K562 (cell line): ENCODE measurements at regions not wholly inside any gene's neighbourhood (a gene's known extent, or its start where the extent isn't known, plus 50 kb on each side); places are given as distances from the start of the nearest gene placed in this dataset.

Experiments used
- ATAC-seq: fragments of 200-7000 bp; cut with Tn5 transposase; 3 replicates; pipeline ENCODE4 v1.9.1; 2020; ENCODE audit warnings: moderate library complexity
- BruUV-seq: library from RNA; stranded (reverse); fragments of 400-500 nt; replicated peaks from 2 replicates; lab custom pipeline; 2021; lab: Mats Ljungman, UMichigan
- CTCF ChIA-PET: fragments of 300-600 bp; formaldehyde crosslinking; extraction: SDS; loops from one replicate; lab custom pipeline; 2021; ENCODE audit warnings: low intra/inter-chr PET ratio; lab: Yijun Ruan, JAX
- POLR2A ChIA-PET: fragments of 300-600, 350-650 bp; sonication (Branson Sonifier 250); formaldehyde crosslinking; extraction: SDS; loops from one replicate; lab custom pipeline; 2021; ENCODE audit warnings: antibody characterized with exemption, inconsistent platforms; lab: Yijun Ruan, JAX
- DNase-seq, 4 experiments: peaks; one replicate each; pipeline versions ENCODE4 v3.0.0 to v3.0.0-alpha.2; 2011 to 2018; ENCODE audit warnings: low spot score in 3 of 4, mixed read lengths in 3 of 4; ENCODE audit errors: extremely low read depth in 1 of 4
- FAIRE-seq: peaks from 2 replicates; lab custom pipeline; 2011; peaks lifted over from hg19 to GRCh38; lab: Jason Lieb, UNC
- H2AFZ ChIP-seq: 2 replicates; pipeline ENCODE4 v1.6.0; 2011; ENCODE audit warnings: low read depth, low read length, control low read depth, inconsistent platforms
- H3K27ac ChIP-seq: fragments of 200-600 bp; 3 replicates; pipeline ENCODE4 v1.8.0; 2011; ENCODE audit warnings: low read depth, mild to moderate bottlenecking, control low read depth, inconsistent platforms, low read length, moderate library complexity, mixed read lengths; ENCODE audit errors: extremely low read depth
- H3K27me3 ChIP-seq, 2 experiments: fragments of 300-600 bp in 1 of 2; 2 replicates in 1 of 2; 3 replicates in 1 of 2; pipeline versions ENCODE4 v1.6.0 to v1.8.0; 2011; ENCODE audit warnings: inconsistent platforms in 2 of 2, low read length in 2 of 2, mild to moderate bottlenecking in 1 of 2, mixed read lengths in 1 of 2, moderate library complexity in 1 of 2; ENCODE audit not compliant: control insufficient read depth in 2 of 2, insufficient read depth in 2 of 2
- H3K36me3 ChIP-seq: fragments of 300-600 bp; 3 replicates; pipeline ENCODE4 v1.8.0; 2011; ENCODE audit warnings: mild to moderate bottlenecking, low read length, inconsistent platforms; ENCODE audit not compliant: control insufficient read depth, insufficient read depth
- H3K4me1 ChIP-seq, 2 experiments: fragments of 200-600 bp in 1 of 2; replicated peaks in 1 of 2; 2 replicates in 1 of 2; 3 replicates in 1 of 2; pipeline versions ENCODE4 v1.5.1 to v1.8.0; 2011; ENCODE audit warnings: inconsistent platforms in 2 of 2, low read length in 2 of 2, mild to moderate bottlenecking in 1 of 2, mixed read lengths in 1 of 2, moderate library complexity in 1 of 2; ENCODE audit not compliant: control insufficient read depth in 2 of 2, insufficient read depth in 2 of 2
- H3K4me2 ChIP-seq: 2 replicates; pipeline ENCODE4 v1.6.1; 2011; ENCODE audit warnings: low read length, control low read depth, inconsistent platforms, mixed read lengths; ENCODE audit not compliant: insufficient read depth
- H3K4me3 ChIP-seq: fragments of 200-600 bp; sonication (generic), shearing (Covaris generic); 2 replicates; pipeline ENCODE4 v1.5.1; 2016; ENCODE audit warnings: control low read depth, inconsistent platforms
- H3K79me2 ChIP-seq: fragments of 200-600 bp; 3 replicates; pipeline ENCODE4 v1.8.0; 2011; ENCODE audit warnings: low read length, inconsistent platforms; ENCODE audit not compliant: control insufficient read depth, insufficient read depth
- H3K9ac ChIP-seq, 2 experiments: 2 replicates each; pipeline versions ENCODE4 v1.6.0 to v1.6.1; 2011; ENCODE audit warnings: low read depth in 2 of 2, low read length in 2 of 2, control low read depth in 1 of 2, inconsistent platforms in 1 of 2, mild to moderate bottlenecking in 1 of 2, mixed read lengths in 1 of 2; ENCODE audit not compliant: insufficient read depth in 1 of 2
- H3K9me1 ChIP-seq: one replicate; pipeline ENCODE4 v1.6.0; 2011; ENCODE audit warnings: inconsistent platforms, mild to moderate bottlenecking, low read length, moderate library complexity; ENCODE audit not compliant: control insufficient read depth, insufficient read depth
- H3K9me3 ChIP-seq: replicated peaks from 2 replicates; pipeline ENCODE4 v1.5.1; 2011; ENCODE audit warnings: low read depth, low read length, inconsistent platforms; ENCODE audit not compliant: control insufficient read depth, insufficient read depth
- H4K20me1 ChIP-seq: replicated peaks from 2 replicates; pipeline ENCODE4 v1.6.1; 2011; ENCODE audit warnings: low read length, inconsistent platforms, mixed read lengths; ENCODE audit not compliant: control insufficient read depth, insufficient read depth
- CBFA2T3 ChIP-seq: fragments of 450-650 bp; IDR thresholded peaks from 2 replicates; pipeline ENCODE4 v1.6.1; 2017
- E2F8 ChIP-seq: fragments of 450-650 bp; IDR thresholded peaks from 2 replicates; pipeline ENCODE4 v1.7.1; 2018; ENCODE audit warnings: mild to moderate bottlenecking, low read depth; ENCODE audit not compliant: partially characterized antibody
- FUS ChIP-seq: fragments of 200-400 bp; formaldehyde crosslinking; optimal IDR thresholded peaks from 2 replicates; pipeline ENCODE3; 2017; ENCODE audit warnings: low read depth, low read length
- HMGN3 ChIP-seq: IDR thresholded peaks from 2 replicates; pipeline ENCODE4 v1.6.1; 2011; ENCODE audit warnings: borderline replicate concordance, low read depth, mild to moderate bottlenecking, mixed read lengths, low read length; ENCODE audit not compliant: insufficient read length; ENCODE audit errors: extremely low read depth
- KDM2B ChIP-seq: fragments of 250-450 bp; sonication (Bioruptor Pico); IDR thresholded peaks from 2 replicates; pipeline ENCODE4 v1.8.0; 2021; ENCODE audit warnings: mild to moderate bottlenecking, moderate library complexity
- MTA1 ChIP-seq: fragments of 450-650 bp; IDR thresholded peaks from 2 replicates; pipeline ENCODE4 v1.6.1; 2017; ENCODE audit warnings: borderline replicate concordance
- SAP30 ChIP-seq: fragments of 200-600 bp; sonication (generic); IDR thresholded peaks from 2 replicates; pipeline ENCODE4 v1.6.1; 2012; ENCODE audit warnings: borderline replicate concordance, low read depth, mild to moderate bottlenecking, moderate library complexity, low read length, control low read depth, inconsistent platforms; ENCODE audit not compliant: insufficient read depth, poor library complexity, severe bottlenecking
- SIX5 ChIP-seq, 2 experiments: IDR thresholded peaks; 2 replicates each; pipeline ENCODE4 v1.6.1; 2011; ENCODE audit warnings: low read length in 2 of 2, borderline replicate concordance in 1 of 2, low read depth in 1 of 2, mild to moderate bottlenecking in 1 of 2, moderate library complexity in 1 of 2; ENCODE audit not compliant: insufficient read depth in 1 of 2
- XRCC3 ChIP-seq: fragments of 450-650 bp; IDR thresholded peaks from 2 replicates; pipeline ENCODE4 v1.6.1; 2017; ENCODE audit warnings: mild to moderate bottlenecking, moderate library complexity
- ZNF24 ChIP-seq: fragments of 450-650 bp; IDR thresholded peaks from 2 replicates; pipeline ENCODE4 v1.6.1; 2016
- WGBS: fragments of 100-300 bp; shearing (Covaris generic); methylation state at CpG from one replicate; pipeline ENCODE4 v1.1.6; 2016; ENCODE audit warnings: low coverage, mixed read lengths; ENCODE audit not compliant: insufficient coverage; ENCODE audit errors: missing lambda C conversion rate; 5-methylcytosine and 5-hydroxymethylcytosine counted together
- in situ Hi-C: fragments of 300-500 bp; cut with MboI; formaldehyde crosslinking; loops from 4 replicates; pipeline ENCODE4 v1.15.0; 2018; ENCODE audit warnings: inconsistent platforms, mixed read lengths
- intact Hi-C: fragments of 100-400 bp; cut with micrococcal nuclease; formaldehyde crosslinking; loops from 2 replicates; pipeline ENCODE4 v1.14.2; 2022
- TF ChIP-seq, protein P1 (sequence below): fragments of 450-650 bp; formaldehyde crosslinking; IDR thresholded peaks from 2 replicates; pipeline ENCODE4 v1.4.0; 2020; ENCODE audit warnings: mild to moderate bottlenecking, moderate library complexity
- TF ChIP-seq, protein P2 (sequence below): sonication (generic); formaldehyde crosslinking; IDR thresholded peaks from 2 replicates; pipeline ENCODE4 v1.8.1; 2023; ENCODE audit warnings: mild to moderate bottlenecking, missing genetic modification reagents, moderate library complexity
- TF ChIP-seq, protein P3 (sequence below): sonication (generic); formaldehyde crosslinking; IDR thresholded peaks from 2 replicates; pipeline ENCODE4 v1.8.1; 2022; ENCODE audit warnings: missing genetic modification reagents
- TF ChIP-seq, protein P4 (sequence below): fragments of 450-650 bp; IDR thresholded peaks from 2 replicates; pipeline ENCODE4 v1.6.1; 2016; ENCODE audit warnings: borderline replicate concordance

GRCh38 chr2:54024576-54024975 lies 53.8 kb upstream of the PSME4 start:
- BruUV-seq, result no TSS peak
- CTCF ChIA-PET, result no interaction called here
- FAIRE-seq, result no peak
- intact Hi-C loops, result no loop called here
- no peaks in the 10 kb centered on the region for H4K20me1 ChIP-seq
- H3K4me3 ChIP-seq, result no peak overlapping the region
- no peak overlapping the region for H2AFZ ChIP-seq
- DNase-seq, result no peak
- no peaks in the 10 kb centered on the region for H3K9me1 ChIP-seq
- ATAC-seq, result no peak
- H3K79me2 ChIP-seq, result no peaks in the 10 kb centered on the region
- H3K9me3 ChIP-seq, result peaks cover 7% of the 10 kb centered on the region
- no peaks in the 10 kb centered on the region for H3K27me3 ChIP-seq
- H3K9ac ChIP-seq, result no peak overlapping the region
- H3K36me3 ChIP-seq, result no peaks in the 10 kb centered on the region
- POLR2A ChIA-PET, result interaction anchor here (0.9 kb wide), 1 partner anchor 37 kb away, joined by 3 read pairs; no protein-coding TSS in a partner anchor
- whole genome bisulfite sequencing, result 12% methylated on average over 2 of the region's 2 CpGs
- H3K4me2 ChIP-seq, result no peak overlapping the region
- H3K4me1 ChIP-seq, result no peaks in the 10 kb centered on the region
- in situ Hi-C loops, result no loop called here
- H3K27ac ChIP-seq, result no peak overlapping the region
- no peak for TF ChIP-seq ZNF24
- TF ChIP-seq XRCC3, result no peak
- TF ChIP-seq, protein P1, sequence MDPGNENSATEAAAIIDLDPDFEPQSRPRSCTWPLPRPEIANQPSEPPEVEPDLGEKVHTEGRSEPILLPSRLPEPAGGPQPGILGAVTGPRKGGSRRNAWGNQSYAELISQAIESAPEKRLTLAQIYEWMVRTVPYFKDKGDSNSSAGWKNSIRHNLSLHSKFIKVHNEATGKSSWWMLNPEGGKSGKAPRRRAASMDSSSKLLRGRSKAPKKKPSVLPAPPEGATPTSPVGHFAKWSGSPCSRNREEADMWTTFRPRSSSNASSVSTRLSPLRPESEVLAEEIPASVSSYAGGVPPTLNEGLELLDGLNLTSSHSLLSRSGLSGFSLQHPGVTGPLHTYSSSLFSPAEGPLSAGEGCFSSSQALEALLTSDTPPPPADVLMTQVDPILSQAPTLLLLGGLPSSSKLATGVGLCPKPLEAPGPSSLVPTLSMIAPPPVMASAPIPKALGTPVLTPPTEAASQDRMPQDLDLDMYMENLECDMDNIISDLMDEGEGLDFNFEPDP (CRISPR knock-in tag), result no peak
- TF ChIP-seq KDM2B (CRISPR knock-in tag), result no peak
- TF ChIP-seq SIX5 (IDR thresholded peaks at IDR 0.05; ENCODE audit: borderline replicate concordance in 1 of 2, insufficient read depth in 1 of 2, low read depth in 1 of 2, low read length in 2 of 2), result no peak
- no peak for TF ChIP-seq E2F8
- TF ChIP-seq, protein P2, sequence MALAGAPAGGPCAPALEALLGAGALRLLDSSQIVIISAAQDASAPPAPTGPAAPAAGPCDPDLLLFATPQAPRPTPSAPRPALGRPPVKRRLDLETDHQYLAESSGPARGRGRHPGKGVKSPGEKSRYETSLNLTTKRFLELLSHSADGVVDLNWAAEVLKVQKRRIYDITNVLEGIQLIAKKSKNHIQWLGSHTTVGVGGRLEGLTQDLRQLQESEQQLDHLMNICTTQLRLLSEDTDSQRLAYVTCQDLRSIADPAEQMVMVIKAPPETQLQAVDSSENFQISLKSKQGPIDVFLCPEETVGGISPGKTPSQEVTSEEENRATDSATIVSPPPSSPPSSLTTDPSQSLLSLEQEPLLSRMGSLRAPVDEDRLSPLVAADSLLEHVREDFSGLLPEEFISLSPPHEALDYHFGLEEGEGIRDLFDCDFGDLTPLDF, result no peak
- no peak for TF ChIP-seq CBFA2T3
- TF ChIP-seq, protein P3, sequence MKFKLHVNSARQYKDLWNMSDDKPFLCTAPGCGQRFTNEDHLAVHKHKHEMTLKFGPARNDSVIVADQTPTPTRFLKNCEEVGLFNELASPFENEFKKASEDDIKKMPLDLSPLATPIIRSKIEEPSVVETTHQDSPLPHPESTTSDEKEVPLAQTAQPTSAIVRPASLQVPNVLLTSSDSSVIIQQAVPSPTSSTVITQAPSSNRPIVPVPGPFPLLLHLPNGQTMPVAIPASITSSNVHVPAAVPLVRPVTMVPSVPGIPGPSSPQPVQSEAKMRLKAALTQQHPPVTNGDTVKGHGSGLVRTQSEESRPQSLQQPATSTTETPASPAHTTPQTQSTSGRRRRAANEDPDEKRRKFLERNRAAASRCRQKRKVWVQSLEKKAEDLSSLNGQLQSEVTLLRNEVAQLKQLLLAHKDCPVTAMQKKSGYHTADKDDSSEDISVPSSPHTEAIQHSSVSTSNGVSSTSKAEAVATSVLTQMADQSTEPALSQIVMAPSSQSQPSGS (CRISPR knock-in tag), result no peak
- no peak for TF ChIP-seq FUS
- TF ChIP-seq, protein P4, sequence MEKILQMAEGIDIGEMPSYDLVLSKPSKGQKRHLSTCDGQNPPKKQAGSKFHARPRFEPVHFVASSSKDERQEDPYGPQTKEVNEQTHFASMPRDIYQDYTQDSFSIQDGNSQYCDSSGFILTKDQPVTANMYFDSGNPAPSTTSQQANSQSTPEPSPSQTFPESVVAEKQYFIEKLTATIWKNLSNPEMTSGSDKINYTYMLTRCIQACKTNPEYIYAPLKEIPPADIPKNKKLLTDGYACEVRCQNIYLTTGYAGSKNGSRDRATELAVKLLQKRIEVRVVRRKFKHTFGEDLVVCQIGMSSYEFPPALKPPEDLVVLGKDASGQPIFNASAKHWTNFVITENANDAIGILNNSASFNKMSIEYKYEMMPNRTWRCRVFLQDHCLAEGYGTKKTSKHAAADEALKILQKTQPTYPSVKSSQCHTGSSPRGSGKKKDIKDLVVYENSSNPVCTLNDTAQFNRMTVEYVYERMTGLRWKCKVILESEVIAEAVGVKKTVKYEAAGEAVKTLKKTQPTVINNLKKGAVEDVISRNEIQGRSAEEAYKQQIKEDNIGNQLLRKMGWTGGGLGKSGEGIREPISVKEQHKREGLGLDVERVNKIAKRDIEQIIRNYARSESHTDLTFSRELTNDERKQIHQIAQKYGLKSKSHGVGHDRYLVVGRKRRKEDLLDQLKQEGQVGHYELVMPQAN, result no peak
- TF ChIP-seq SAP30, result no peak
- TF ChIP-seq MTA1, result no peak
- TF ChIP-seq HMGN3, result no peak
